Prostate gland (tissue), 2 donors: ENCODE measurements at regions not wholly inside any gene's neighbourhood (a gene's known extent, or its start where the extent isn't known, plus 50 kb on each side); places are given as distances from the start of the nearest gene placed in this dataset.

Experiments used
- CTCF ChIP-seq, 4 experiments: fragments of 200-600 bp in 2 of 4; fragments of 450-650 bp in 2 of 4; sonication (generic) in 2 of 4; IDR thresholded peaks; 1 replicate in 3 of 4; 2 replicates in 1 of 4; pipeline ENCODE4 v1.5.1; 2016 to 2019; ENCODE audit warnings: antibody characterized with exemption in 4 of 4, mild to moderate bottlenecking in 2 of 4, moderate library complexity in 2 of 4
- POLR2A ChIP-seq: fragments of 450-650 bp; IDR thresholded peaks from one replicate; pipeline ENCODE4 v1.6.1; 2016; ENCODE audit warnings: antibody characterized with exemption, mild to moderate bottlenecking

DNA sequence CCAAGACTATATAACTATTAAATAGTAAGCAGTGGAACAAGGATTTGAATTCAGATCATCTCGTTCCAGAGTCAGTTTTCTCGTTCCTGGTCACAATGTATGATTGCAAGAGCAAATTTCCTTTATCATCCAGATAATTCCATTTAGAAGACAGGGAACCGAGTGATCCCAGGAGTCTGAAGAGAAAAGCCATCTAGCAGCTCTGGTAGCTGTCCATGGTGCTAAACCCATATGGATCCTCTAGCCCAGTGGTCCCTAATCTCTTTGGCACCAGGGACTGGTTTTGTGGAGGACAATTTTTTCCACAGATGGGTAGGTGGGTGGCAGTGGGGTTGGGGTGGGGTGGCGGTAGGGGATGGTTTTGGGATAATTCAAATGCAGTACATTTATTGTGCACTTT lies 229.4 kb downstream of the PTPRU start:
- TF ChIP-seq CTCF (IDR thresholded peaks at IDR 0.05) (no peak), POLR2A (no peak)
